GM21526 (cell line): ENCODE measurements at regions not wholly inside any gene's neighbourhood (a gene's known extent, or its start where the extent isn't known, plus 50 kb on each side); places are given as distances from the start of the nearest gene placed in this dataset.

ENCODE experiments used
- ATAC-seq: cut with Tn5 transposase; IDR thresholded peaks from one replicate; pipeline ENCODE4 v1.9.1; 2021; ENCODE audit warnings: moderate library complexity; ENCODE audit not compliant: unreplicated experiment, low FRiP score

DNA sequence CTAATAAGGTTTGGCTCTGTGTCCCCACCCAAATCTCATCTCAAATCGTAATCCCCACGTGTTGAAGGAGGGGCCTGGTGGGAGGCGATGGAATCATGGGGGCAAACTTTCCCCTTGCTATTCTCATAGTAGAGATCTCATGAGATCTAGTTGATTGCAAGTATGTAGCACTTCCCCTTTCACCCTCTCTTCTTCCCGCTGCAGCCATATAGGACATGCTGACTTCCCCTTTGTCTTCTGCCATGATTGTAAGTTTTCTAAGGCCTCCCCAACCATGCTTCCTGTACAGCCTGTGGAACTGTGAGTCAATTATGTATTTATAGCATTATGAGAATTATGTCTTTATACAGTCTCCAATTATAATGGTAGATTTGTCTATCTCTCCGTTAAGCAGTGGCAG, 594.5 kb downstream of the ACTR3B start:
- no peak for ATAC-seq

DNA sequence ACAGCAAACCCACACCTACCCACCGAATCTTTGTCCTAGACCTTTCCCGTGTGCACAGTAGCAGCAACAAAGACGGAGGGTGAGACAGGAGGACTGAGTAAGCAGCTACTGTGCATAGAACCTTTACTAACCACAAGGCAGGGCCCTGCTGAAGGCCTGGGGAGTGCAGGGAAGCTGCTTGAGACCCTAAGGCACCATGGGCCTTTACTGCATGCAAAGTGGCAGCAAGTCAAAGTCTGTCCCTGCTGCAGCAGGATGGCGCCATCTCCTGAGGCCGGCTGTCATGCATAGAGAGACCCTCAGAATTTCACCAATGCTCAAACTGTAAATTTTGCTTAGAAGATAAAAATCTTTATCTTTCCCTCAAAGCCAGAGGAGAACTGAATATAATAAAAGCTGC, 610.5 kb downstream of the ACTR3B start:
- no peak for ATAC-seq

- no peak for ATAC-seq
Observed at GRCh38 chr7:153380636-153381035, 621.1 kb downstream of the ACTR3B start.

DNA sequence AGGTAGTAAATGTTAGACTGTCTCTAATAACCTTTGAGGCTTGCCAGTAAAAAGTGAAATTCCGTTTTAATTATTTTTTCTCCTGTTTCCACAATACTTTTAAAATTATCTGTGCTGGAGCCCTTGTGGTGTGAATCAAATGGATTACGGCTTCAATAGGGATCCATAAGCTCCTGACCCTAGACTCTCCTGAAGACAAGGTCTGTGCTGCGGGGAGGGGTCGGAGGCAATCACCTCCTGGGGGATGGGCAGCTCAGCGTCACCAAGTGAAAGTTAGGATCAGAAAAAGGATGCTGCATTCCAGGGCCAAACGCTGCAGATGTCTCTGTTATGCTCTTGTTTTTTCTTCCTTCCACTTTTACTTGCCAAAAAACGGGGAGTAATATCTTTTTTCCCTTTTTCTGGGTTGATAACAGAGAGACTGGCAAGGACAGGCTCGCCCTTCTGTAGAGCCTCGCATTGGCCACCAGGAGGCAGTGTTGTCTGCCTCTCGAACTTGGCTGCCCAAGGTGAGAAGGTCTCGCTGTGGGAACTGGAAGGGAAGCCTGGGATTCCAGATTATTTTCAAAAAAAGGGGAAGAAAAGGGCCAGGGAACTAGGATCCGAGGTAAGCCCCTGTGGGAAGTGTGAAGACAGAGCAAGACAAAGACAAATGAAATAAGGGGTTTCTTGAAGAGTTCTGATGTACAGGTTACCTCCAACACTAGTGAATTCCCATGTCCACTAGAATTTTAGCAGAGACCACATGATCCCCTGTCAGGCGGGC, 621.9 kb downstream of the ACTR3B start:
- no peak for ATAC-seq

GRCh38 chr7:153382641-153383101, 623.1 kb downstream of the ACTR3B start:
- no peak for ATAC-seq

DNA sequence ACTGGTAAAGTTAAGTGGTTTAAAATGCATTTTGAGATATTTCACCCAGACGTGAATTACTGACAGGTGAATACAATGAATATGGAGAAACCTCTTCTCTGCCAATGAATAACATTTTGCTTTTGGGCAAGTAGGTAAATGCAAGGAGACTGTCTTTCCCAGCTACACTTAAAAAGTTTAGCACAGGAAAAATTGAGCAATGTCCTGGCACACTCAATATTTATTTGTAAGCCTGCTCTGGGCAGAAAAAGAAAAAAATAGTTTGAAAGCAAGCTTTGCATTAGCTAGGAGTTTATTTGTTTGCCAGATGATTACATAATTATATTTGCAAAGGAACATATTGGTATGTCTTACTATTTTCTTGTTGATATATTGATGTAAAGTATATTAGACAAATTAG, 624.2 kb downstream of the ACTR3B start:
- no peak for ATAC-seq

DNA sequence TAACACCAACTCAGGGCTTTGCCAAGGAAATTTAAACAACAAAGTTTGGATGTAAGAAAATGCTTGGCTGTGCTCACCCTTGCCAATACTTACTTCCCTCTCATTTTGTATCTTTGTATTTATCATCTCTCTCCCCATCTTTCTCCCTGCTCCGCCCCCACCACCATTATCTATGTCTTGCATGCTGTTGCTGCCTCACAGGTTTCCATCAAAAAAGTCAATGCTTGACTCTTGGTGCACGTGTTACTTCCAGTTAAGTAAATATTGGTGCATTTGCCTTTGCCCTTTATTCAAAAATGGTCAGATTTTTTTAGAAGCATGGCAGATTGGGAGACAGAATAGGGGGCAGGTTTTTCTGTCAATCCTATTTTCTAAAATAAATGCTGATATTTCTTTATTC, 626.0 kb downstream of the ACTR3B start:
- no peak for ATAC-seq

- no peak for ATAC-seq
Observed at GRCh38 chr7:153386556-153386955, 627.0 kb downstream of the ACTR3B start.

GRCh38 chr7:153388611-153389010, 629.1 kb downstream of the ACTR3B start:
- ATAC-seq: no peak

DNA sequence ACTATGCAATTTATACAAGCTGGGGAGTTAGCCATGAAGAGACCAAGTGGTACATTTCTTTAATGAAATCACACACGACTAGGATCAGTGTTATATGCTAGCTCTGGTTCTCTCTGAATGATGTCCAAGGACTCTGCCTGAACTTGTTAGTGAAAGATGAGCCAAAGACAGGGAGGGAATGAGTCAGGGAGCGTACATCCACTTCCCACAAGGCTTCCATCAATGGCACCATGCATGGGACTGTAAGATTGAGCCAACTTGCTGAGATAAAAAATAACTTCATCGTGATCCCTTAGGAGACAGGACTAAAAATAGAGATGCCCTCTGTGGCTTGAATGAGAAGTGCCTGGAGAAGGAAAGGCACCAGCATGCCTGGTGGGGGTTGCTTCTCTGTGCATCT, 629.7 kb downstream of the ACTR3B start:
- no peak for ATAC-seq

DNA sequence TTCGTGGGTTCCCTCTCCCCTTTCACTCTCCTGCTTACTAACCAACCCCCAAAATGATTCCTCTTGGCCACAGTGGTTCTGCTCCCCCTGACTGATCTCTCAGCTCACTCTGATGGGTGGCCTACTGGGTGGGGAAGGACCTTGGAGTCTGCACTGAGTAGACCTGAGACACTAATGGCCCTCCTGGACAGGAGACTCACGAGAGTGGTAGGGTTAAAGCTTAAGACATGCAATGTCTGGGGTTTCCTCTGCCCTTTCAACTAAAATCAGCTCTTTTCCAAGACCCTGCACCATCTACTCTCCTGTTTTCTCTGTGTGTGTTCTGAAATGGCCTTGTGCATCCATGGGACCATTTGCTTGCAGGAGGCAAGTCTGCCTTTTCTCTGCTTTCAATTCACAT, 631.4 kb downstream of the ACTR3B start:
- ATAC-seq: no peak

DNA sequence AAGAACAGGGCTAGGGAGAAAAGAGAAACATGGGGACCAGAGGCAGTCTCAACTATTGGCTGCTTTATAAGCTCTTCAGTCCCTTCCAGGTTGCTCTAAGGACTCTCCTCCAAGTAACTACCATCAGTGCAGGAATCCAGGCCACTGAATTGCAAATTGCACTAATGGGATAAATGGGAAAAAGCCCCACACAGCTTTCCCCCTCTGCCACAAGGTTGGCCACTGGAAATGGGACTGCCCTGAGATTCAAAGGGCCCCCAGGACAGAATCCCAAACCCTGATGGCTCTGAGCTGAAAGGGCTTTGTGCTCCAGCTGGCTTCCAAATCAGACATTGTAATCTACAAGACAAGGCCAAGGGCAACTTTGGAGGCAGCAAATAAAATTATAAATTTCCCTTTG, 633.2 kb downstream of the ACTR3B start:
- no peak for ATAC-seq

- no peak for ATAC-seq
Observed at GRCh38 chr7:153393666-153394065, 634.1 kb downstream of the ACTR3B start.

DNA sequence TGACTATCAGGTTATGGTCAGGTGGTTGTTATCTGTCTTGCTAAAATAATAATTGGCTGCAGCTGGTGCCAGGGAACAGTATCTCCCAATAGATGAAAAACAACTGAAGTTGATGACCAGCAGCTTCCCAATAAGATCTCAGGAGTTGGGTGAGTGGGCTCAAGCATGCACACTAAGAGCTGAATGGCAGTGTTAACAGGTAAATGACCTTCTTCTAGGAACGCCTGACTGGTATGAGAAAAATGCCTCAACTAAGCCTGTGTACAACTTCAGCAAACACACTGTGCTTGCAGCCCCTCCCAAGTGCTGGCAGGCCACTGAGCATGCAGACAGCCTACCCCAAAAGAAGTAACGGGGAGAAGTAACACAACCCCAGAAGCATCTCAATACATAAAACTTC, 636.9 kb downstream of the ACTR3B start:
- no peak for ATAC-seq

DNA sequence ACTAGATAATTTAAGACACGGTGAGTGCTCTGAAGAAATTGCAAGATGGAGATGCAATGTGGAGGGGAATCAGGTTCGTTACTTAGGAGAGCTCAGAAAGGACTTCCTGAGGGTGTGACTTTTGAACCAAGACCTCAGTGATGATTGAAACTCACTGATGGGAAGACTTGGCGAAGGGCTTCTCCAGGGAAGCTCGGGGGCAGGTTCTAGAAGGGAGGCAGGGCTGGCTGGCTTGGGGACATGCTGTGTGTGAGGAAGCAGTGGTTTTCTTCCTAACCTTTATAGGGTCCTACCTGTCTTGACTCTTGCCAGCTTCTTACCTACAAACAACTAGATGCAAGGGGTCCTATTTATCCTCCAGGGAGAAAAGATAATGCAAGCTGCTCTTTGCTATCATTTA, 637.9 kb downstream of the ACTR3B start:
- ATAC-seq: no peak

DNA sequence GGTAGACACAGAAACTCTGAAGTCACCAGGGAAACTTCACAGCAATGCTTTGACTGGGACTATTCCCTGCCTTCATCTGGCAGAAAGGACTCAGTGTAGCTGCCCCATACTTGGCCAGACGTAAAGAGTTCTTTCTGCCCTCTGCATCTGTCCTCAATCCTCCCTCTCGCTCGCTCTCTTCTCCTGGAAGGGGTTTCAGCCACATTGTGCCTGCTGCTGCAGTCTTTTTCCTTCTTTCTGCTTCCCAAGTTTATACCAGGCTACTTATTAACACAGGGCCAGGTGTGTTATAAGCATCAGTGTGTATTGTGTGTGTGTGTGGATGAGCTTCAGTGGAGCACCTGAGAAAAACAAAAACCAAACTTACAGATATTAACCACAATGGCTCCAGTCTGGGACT, 638.4 kb downstream of the ACTR3B start:
- ATAC-seq: no peak

- ATAC-seq: no peak
Observed at GRCh38 chr7:153398370-153398769, 638.8 kb downstream of the ACTR3B start.

DNA sequence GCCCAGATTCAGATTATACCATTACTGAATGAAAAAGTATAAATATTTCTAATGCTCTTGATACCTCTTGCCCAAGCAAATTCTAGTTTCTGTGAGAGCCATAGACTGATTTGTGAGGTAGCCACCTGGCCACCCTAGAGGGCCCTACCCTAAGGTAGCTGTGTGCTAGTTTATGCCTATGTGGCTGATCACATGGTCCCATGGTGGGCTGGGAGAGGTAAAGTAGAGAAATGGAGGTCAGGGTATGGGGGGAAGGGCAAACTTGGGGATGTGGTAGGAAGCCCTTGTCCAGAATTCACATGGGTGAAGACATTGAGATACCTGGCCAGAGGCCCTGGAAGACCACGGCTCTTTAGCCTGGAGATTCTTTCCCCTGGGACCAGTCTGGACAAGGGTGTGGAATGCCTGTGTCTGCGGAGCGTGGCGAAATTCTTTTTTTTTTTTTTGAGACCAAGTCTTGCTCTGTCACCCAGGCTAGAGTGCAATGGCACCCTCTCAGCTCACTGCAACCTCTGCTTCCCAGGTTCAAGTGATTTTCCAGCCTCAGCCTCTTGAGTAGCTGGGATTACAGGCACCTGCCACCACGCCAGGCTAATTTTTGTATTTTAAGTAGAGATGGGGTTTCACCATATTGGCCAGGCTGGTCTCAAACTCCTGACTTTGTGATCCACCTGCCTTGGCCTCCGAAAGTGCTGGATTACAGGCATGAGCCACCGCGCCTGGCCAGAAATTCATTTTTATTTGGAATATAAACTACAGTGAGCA, 639.4 kb downstream of the ACTR3B start:
- no peak for ATAC-seq

DNA sequence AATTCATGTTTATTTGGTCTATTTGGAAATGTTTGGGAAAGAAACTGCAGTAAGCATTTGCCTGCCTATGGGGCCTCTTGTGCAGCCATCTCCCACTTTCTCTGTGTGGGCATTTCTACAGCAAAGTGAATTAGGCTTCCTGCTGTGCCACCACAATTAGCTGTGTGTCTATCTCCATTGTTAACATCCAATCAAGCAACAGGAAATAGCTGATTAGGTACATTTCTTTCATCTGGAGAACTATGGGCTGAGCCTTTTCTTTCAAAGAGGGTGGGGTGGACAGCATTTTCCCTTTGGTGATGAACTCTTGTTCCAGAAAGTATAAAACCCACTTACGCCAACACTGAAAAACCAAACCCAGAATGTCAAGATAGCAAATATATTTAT, 640.0 kb downstream of the ACTR3B start:
- ATAC-seq: no peak

- no peak for ATAC-seq
Observed at GRCh38 chr7:153400735-153401593, 641.4 kb downstream of the ACTR3B start.
